ENCODE measurements at regions not wholly inside any gene's neighbourhood (a gene's known extent, or its start where the extent isn't known, plus 50 kb on each side); places are given as distances from the start of the nearest gene placed in this dataset.
"Not testable (repeated sequence)": the region's sequence is repeated elsewhere in the genome, so short reads cannot be mapped to it uniquely, and the experiment has no call there.

- not testable (repeated sequence) for TF ChIP-seq CTCF (IDR thresholded peaks at IDR 0.05; ENCODE audit: poor library complexity); EZH2 (IDR thresholded peaks at IDR 0.05; ENCODE audit: borderline replicate concordance)
These were observed 1548.7 kb downstream of the KHDRBS2 start for GRCh38 chr6:60737315-60737714.
